ENCODE measurements at regions not wholly inside any gene's neighbourhood (a gene's known extent, or its start where the extent isn't known, plus 50 kb on each side); places are given as distances from the start of the nearest gene placed in this dataset.
"Not testable (repeated sequence)": the region's sequence is repeated elsewhere in the genome, so short reads cannot be mapped to it uniquely, and the experiment has no call there.

- not testable (repeated sequence) for TF ChIP-seq EZH2 (IDR thresholded peaks at IDR 0.05; ENCODE audit: low read depth); CTCF (conservative IDR thresholded peaks at IDR 0.05)
Measured at GRCh38 chr4:30149539-30149938, 570.6 kb upstream of the PCDH7 start.
